PC-9 (cell line): ENCODE measurements at regions not wholly inside any gene's neighbourhood (a gene's known extent, or its start where the extent isn't known, plus 50 kb on each side); places are given as distances from the start of the nearest gene placed in this dataset.

ENCODE experiments used
- BruUV-seq: library from RNA; stranded (reverse); fragments of 400-500 nt; replicated peaks from 2 replicates; lab custom pipeline; 2021; lab: Mats Ljungman, UMichigan
- CTCF ChIA-PET: fragments of 300-600 bp; sonication (Branson Sonifier 250); formaldehyde crosslinking; loops from one replicate; lab custom pipeline; 2022; ENCODE audit warnings: antibody characterized with exemption; lab: Charles Lee
- POLR2A ChIA-PET: fragments of 300-600 bp; sonication (Branson Sonifier 250); formaldehyde crosslinking; loops from one replicate; lab custom pipeline; 2022; ENCODE audit warnings: antibody characterized with exemption; ENCODE audit not compliant: unreplicated experiment; lab: Charles Lee
- DNase-seq, 2 experiments: peaks; one replicate each; pipeline versions ENCODE4 v3.0.0 to v3.0.0-alpha.2; 2015 to 2022; ENCODE audit warnings: mixed read lengths in 1 of 2
- H2AFZ ChIP-seq: fragments of 200-600 bp; sonication (generic); 2 replicates; pipeline ENCODE4 v1.8.1; 2017; ENCODE audit warnings: antibody characterized with exemption
- H3F3A ChIP-seq: fragments of 200-600 bp; sonication (generic); 2 replicates; pipeline ENCODE4 v1.8.1; 2017; ENCODE audit warnings: antibody characterized with exemption, mild to moderate bottlenecking, low read depth; ENCODE audit not compliant: insufficient read depth
- H3K27ac ChIP-seq: fragments of 200-600 bp; sonication (generic); 2 replicates; pipeline ENCODE4 v1.6.1; 2016; ENCODE audit warnings: mixed run types
- H3K27me3 ChIP-seq: fragments of 200-600 bp; sonication (generic); 2 replicates; pipeline ENCODE4 v1.6.1; 2016; ENCODE audit warnings: low read depth, mixed run types; ENCODE audit not compliant: insufficient read depth
- H3K36me3 ChIP-seq: fragments of 200-600 bp; sonication (generic); 2 replicates; pipeline ENCODE4 v1.6.1; 2016; ENCODE audit warnings: low read depth, mixed run types
- H3K4me1 ChIP-seq: fragments of 200-600 bp; sonication (generic); replicated peaks from 2 replicates; pipeline ENCODE4 v1.6.1; 2016; ENCODE audit warnings: mixed run types; ENCODE audit not compliant: insufficient read depth
- H3K4me2 ChIP-seq: fragments of 200-600 bp; sonication (generic); 2 replicates; pipeline ENCODE4 v1.6.1; 2017; ENCODE audit warnings: mixed run types
- H3K4me3 ChIP-seq: fragments of 200-600 bp; sonication (generic); 2 replicates; pipeline ENCODE4 v1.6.1; 2016; ENCODE audit warnings: mixed run types
- H3K79me2 ChIP-seq: fragments of 200-600 bp; sonication (generic); 2 replicates; pipeline ENCODE4 v1.6.1; 2017; ENCODE audit warnings: low read depth, mixed run types
- H3K9me2 ChIP-seq: fragments of 200-600 bp; sonication (generic); 2 replicates; pipeline ENCODE4 v1.8.1; 2017; ENCODE audit warnings: mild to moderate bottlenecking; ENCODE audit not compliant: insufficient read depth
- H3K9me3 ChIP-seq: fragments of 200-600 bp; sonication (generic); 2 replicates; pipeline ENCODE4 v1.8.1; 2016; ENCODE audit warnings: low read depth; ENCODE audit not compliant: insufficient read depth
- H4K20me1 ChIP-seq: fragments of 200-600 bp; sonication (generic); 2 replicates; pipeline ENCODE4 v1.8.1; 2017; ENCODE audit not compliant: insufficient read depth
- CTCF ChIP-seq: fragments of 200-600 bp; sonication (generic); conservative IDR thresholded peaks from 2 replicates; pipeline ENCODE4 v1.6.1; 2017; ENCODE audit warnings: mixed run types, antibody characterized with exemption, mild to moderate bottlenecking, moderate library complexity
- EZH2 ChIP-seq: fragments of 200-600 bp; sonication (generic); IDR thresholded peaks from 2 replicates; pipeline ENCODE4 v1.8.0; 2017; ENCODE audit warnings: antibody characterized with exemption, low read depth
- intact Hi-C: fragments of 100-400 bp; cut with micrococcal nuclease; formaldehyde crosslinking; loops from one replicate; pipeline ENCODE4 v1.10.0; 2022; ENCODE audit not compliant: unreplicated experiment

- Histone ChIP-seq H3K4me1 (no peaks in the 10 kb centered on the region), H3K27me3 (no peaks in the 10 kb centered on the region), H2AFZ (no peak overlapping the region), H3K79me2 (no peaks in the 10 kb centered on the region), H3K9me3 (no peaks in the 10 kb centered on the region), H3F3A (no peaks in the 10 kb centered on the region), H3K4me3 (no peak overlapping the region), H3K4me2 (no peak overlapping the region), H4K20me1 (no peaks in the 10 kb centered on the region), H3K36me3 (no peaks in the 10 kb centered on the region), H3K27ac (no peak overlapping the region), H3K9me2 (no peaks in the 10 kb centered on the region)
- ChIA-PET CTCF (no interaction called here), POLR2A (no interaction called here)
- intact Hi-C loops: no loop called here
- no peak for TF ChIP-seq EZH2
- TF ChIP-seq CTCF: no peak
- DNase-seq: no peak
- BruUV-seq: no TSS peak
These were observed 212.8 kb upstream of the NOVA1 start for GRCh38 chr14:26810631-26811030.

- CTCF ChIA-PET: no interaction called here
These were observed 214.0 kb upstream of the NOVA1 start for GRCh38 chr14:26811756-26812305.

GRCh38 chr14:26820138-26820537, 222.3 kb upstream of the NOVA1 start:
- Histone ChIP-seq H3K36me3 (no peaks in the 10 kb centered on the region), H3K9me3 (no peaks in the 10 kb centered on the region), H3K9me2 (no peaks in the 10 kb centered on the region), H3K27me3 (no peaks in the 10 kb centered on the region), H3F3A (peaks cover 11% of the 10 kb centered on the region; the same call in 1 of the 2 replicates), H2AFZ (no peak overlapping the region; the same call in 1 of the 2 replicates), H3K4me2 (peak overlapping the region; percentile 67; the same call in 1 of the 2 replicates), H3K27ac (peak overlapping the region; percentile 71), H3K4me3 (peak overlapping the region; percentile 22; the same call in 1 of the 2 replicates), H3K79me2 (no peaks in the 10 kb centered on the region), H4K20me1 (no peaks in the 10 kb centered on the region), H3K4me1 (peaks cover 26% of the 10 kb centered on the region)
- peak in 1 of 2 experiments; percentile 64 for DNase-seq
- intact Hi-C loops: loop anchor here (10.0 kb wide), 1 partner anchor 685 kb away; no protein-coding TSS in a partner anchor
- POLR2A ChIA-PET: no interaction called here
- BruUV-seq: no TSS peak
- TF ChIP-seq EZH2 (no peak), CTCF (no peak)
- CTCF ChIA-PET: no interaction called here

More at GRCh38 chr14:26811756-26812305, 214.0 kb upstream of the NOVA1 start:
- no peak for DNase-seq
- H3F3A ChIP-seq: no peaks in the 10 kb centered on the region
- H3K36me3 ChIP-seq: no peaks in the 10 kb centered on the region
- intact Hi-C loops: no loop called here
- no peaks in the 10 kb centered on the region for H3K9me2 ChIP-seq
- POLR2A ChIA-PET: no interaction called here
- no peaks in the 10 kb centered on the region for H3K27me3 ChIP-seq
- no TSS peak for BruUV-seq
- H3K4me3 ChIP-seq: no peak overlapping the region
- no peaks in the 10 kb centered on the region for H4K20me1 ChIP-seq
- H3K27ac ChIP-seq: no peak overlapping the region
- no peaks in the 10 kb centered on the region for H3K4me1 ChIP-seq
- no peaks in the 10 kb centered on the region for H3K9me3 ChIP-seq
- no peak overlapping the region for H2AFZ ChIP-seq
- no peak overlapping the region for H3K4me2 ChIP-seq
- TF ChIP-seq CTCF (no peak), EZH2 (no peak)
- H3K79me2 ChIP-seq: no peaks in the 10 kb centered on the region
